ENCODE measurements at regions not wholly inside any gene's neighbourhood (a gene's known extent, or its start where the extent isn't known, plus 50 kb on each side); places are given as distances from the start of the nearest gene placed in this dataset.
A peak's percentile ranks its signal among the peaks of the same experiment; 100 is the strongest.
"Not testable (repeated sequence)": the region's sequence is repeated elsewhere in the genome, so short reads cannot be mapped to it uniquely, and the experiment has no call there.

- DNase-seq = no peak
These were observed 267.2 kb downstream of the SH3BP4 start for GRCh38 chr2:235219048-235219447.

- no peak for DNase-seq
These were observed 268.5 kb downstream of the SH3BP4 start for GRCh38 chr2:235220331-235220730.

- DNase-seq = no peak
These were observed 270.8 kb upstream of the AGAP1 start for GRCh38 chr2:235223011-235223410.

GRCh38 chr2:235224410-235224809 lies 269.4 kb upstream of the AGAP1 start:
- DNase-seq = no peak

GRCh38 chr2:235225261-235225660 lies 268.6 kb upstream of the AGAP1 start:
- no peak for DNase-seq

GRCh38 chr2:235227590-235227989 lies 266.3 kb upstream of the AGAP1 start:
- DNase-seq = no peak

- DNase-seq = not testable (repeated sequence)
These were observed 265.4 kb upstream of the AGAP1 start for GRCh38 chr2:235228422-235228821.

GRCh38 chr2:235229236-235229635 lies 264.6 kb upstream of the AGAP1 start:
- no peak for DNase-seq

- DNase-seq = no peak
These were observed 262.8 kb upstream of the AGAP1 start for GRCh38 chr2:235230821-235231601.

GRCh38 chr2:235232449-235233433 lies 261.1 kb upstream of the AGAP1 start:
- no peak for DNase-seq

GRCh38 chr2:235234736-235235135 lies 259.1 kb upstream of the AGAP1 start:
- DNase-seq = no peak

GRCh38 chr2:235235977-235236767 lies 257.7 kb upstream of the AGAP1 start:
- DNase-seq = no peak

GRCh38 chr2:235238537-235238936 lies 255.3 kb upstream of the AGAP1 start:
- no peak for DNase-seq

- DNase-seq = no peak
These were observed 253.3 kb upstream of the AGAP1 start for GRCh38 chr2:235240574-235240973.

GRCh38 chr2:235244255-235245220 lies 249.3 kb upstream of the AGAP1 start:
- DNase-seq = no peak

- no peak for DNase-seq
These were observed 246.8 kb upstream of the AGAP1 start for GRCh38 chr2:235247001-235247400.

- DNase-seq = peak; percentile 57
These were observed 238.2 kb upstream of the AGAP1 start for GRCh38 chr2:235255693-235256092.

GRCh38 chr2:235257590-235257989 lies 236.3 kb upstream of the AGAP1 start:
- DNase-seq = no peak

- DNase-seq = no peak
These were observed 231.1 kb upstream of the AGAP1 start for GRCh38 chr2:235262750-235263149.

- DNase-seq = no peak
These were observed 230.4 kb upstream of the AGAP1 start for GRCh38 chr2:235263205-235264120.

All from left kidney (tissue), 1 donor.